Endothelial cell of umbilical vein (primary cell): ENCODE measurements at regions not wholly inside any gene's neighbourhood (a gene's known extent, or its start where the extent isn't known, plus 50 kb on each side); places are given as distances from the start of the nearest gene placed in this dataset.

Experiments used
- POLR2A ChIP-seq: IDR thresholded peaks from 2 replicates; pipeline ENCODE4 v1.6.1; 2012; ENCODE audit warnings: low read depth, mild to moderate bottlenecking, control low read depth, low read length
- POLR2AphosphoS5 ChIP-seq: IDR thresholded peaks from 2 replicates; pipeline ENCODE4 v1.6.1; 2012; ENCODE audit warnings: low read depth, mild to moderate bottlenecking, control low read depth, low read length, moderate library complexity; ENCODE audit not compliant: insufficient read depth

DNA sequence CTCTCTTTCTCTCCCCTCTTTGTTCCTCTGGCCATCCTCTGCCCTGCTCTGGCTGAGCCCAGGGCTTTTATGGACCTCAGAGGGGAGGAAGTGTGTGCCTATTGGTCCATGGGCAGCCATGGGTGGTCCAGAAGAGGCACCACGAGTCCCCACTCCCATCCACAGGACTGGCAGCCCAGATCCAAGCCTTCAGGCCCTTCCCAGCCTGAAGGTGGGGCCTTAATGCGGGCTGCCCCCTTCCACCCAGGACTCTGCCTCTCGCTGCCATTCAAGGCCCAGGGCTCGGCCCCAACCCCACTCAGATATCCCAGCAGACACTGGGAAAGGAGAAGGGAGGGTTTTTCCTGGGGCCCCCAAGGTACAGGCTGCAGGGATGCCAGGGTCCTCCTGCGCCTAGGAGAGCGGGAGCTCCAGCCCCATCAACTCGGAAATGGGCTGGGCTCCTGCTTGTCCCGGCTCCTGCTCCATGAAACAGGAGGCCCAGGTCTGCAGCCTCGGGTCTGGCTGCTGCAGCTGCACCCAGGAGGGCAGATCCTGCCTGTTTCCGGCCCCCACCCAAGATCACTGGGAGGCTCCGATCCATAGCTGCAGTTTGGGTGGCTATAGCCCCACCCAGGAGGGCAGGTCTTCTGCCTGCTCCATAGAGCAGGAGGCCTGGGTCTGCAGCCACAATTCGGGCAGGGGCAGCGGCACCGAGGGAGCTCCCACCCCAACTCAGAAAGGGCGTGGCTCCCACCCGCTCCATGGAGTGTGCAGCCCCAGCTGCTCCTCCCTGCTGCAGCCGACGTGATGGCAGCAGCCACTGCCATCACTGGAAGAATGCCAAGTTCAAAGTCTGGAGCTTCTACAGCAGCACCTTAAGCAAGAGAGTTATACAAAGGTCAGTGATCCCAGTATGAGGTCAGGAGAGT lies 116.6 kb upstream of the RBBP8 start:
- TF ChIP-seq POLR2A (no peak), POLR2AphosphoS5 (no peak)
